ENCODE measurements at regions not wholly inside any gene's neighbourhood (a gene's known extent, or its start where the extent isn't known, plus 50 kb on each side); places are given as distances from the start of the nearest gene placed in this dataset.

GRCh38 chr1:39148942-39149341, 55.6 kb upstream of the MACF1 start:
- no peaks in the 10 kb centered on the region for H3K9me3 ChIP-seq
- H3K27ac ChIP-seq = peak overlapping the region in 2 of 4 donors; percentile 26 to 37
- no peak for TF ChIP-seq EP300 (IDR thresholded peaks at IDR 0.05)
- TF ChIP-seq CTCF (IDR thresholded peaks at IDR 0.05) = no peak
- no peak for TF ChIP-seq POLR2AphosphoS5 (IDR thresholded peaks at IDR 0.05)
- TF ChIP-seq POLR2A (IDR thresholded peaks at IDR 0.05) = no peak
- peaks cover 68 to 82% (median 78%) of the 10 kb centered on the region in 4 donors for H3K4me1 ChIP-seq
- DNase-seq (no peak), ATAC-seq (ENCODE audit: low FRiP score in 2 of 2) (no peak)
- 69 to 76% methylated on average over 4 of the region's 4 CpGs for WGBS, 2 donors
- H3K27me3 ChIP-seq = no peaks in the 10 kb centered on the region
- H3K4me3 ChIP-seq = no peak overlapping the region
- H3K36me3 ChIP-seq = peaks cover 0 to 1% (median 0%) of the 10 kb centered on the region in 4 donors

GRCh38 chr1:39149509-39149908, 55.0 kb upstream of the MACF1 start:
- Histone ChIP-seq H3K4me1 (peaks cover 69 to 82% (median 81%) of the 10 kb centered on the region in 4 donors), H3K27me3 (no peaks in the 10 kb centered on the region), H3K9me3 (no peaks in the 10 kb centered on the region), H3K4me3 (no peak overlapping the region), H3K36me3 (peaks cover 0 to 6% (median 0%) of the 10 kb centered on the region in 4 donors), H3K27ac (peak overlapping the region in 1 of 4 donors; percentile 37)
- TF ChIP-seq POLR2A (IDR thresholded peaks at IDR 0.05) (no peak), EP300 (IDR thresholded peaks at IDR 0.05) (no peak), CTCF (IDR thresholded peaks at IDR 0.05) (no peak), POLR2AphosphoS5 (IDR thresholded peaks at IDR 0.05) (no peak)
- no peak for ATAC-seq (ENCODE audit: low FRiP score in 2 of 2)
- WGBS, 2 donors = 59 to 73% methylated on average over 4 of the region's 4 CpGs
- DNase-seq = no peak

- H3K36me3 ChIP-seq = peaks cover 0 to 6% (median 0%) of the 10 kb centered on the region in 4 donors
- H3K4me3 ChIP-seq = no peak overlapping the region
- no peaks in the 10 kb centered on the region for H3K9me3 ChIP-seq
- peak overlapping the region in 3 of 4 donors; percentile 27 to 72 (median 37) for H3K27ac ChIP-seq
- H3K4me1 ChIP-seq = peaks cover 81 to 83% (median 82%) of the 10 kb centered on the region in 4 donors
- DNase-seq (no peak), ATAC-seq (ENCODE audit: low FRiP score in 2 of 2) (no peak)
- no peaks in the 10 kb centered on the region for H3K27me3 ChIP-seq
- 26 to 35% methylated on average over 2 of the region's 2 CpGs for WGBS, 2 donors
- no peak for TF ChIP-seq EP300 (IDR thresholded peaks at IDR 0.05)
- no peak for TF ChIP-seq CTCF (IDR thresholded peaks at IDR 0.05)
- TF ChIP-seq POLR2AphosphoS5 (IDR thresholded peaks at IDR 0.05) = no peak
- no peak for TF ChIP-seq POLR2A (IDR thresholded peaks at IDR 0.05)
Observed at GRCh38 chr1:39150779-39151178, 53.7 kb upstream of the MACF1 start.

GRCh38 chr1:39151267-39151666, 53.2 kb upstream of the MACF1 start:
- peaks cover 78 to 87% (median 81%) of the 10 kb centered on the region in 4 donors for H3K4me1 ChIP-seq
- no peak overlapping the region for H3K4me3 ChIP-seq
- no peaks in the 10 kb centered on the region for H3K9me3 ChIP-seq
- DNase-seq (no peak), ATAC-seq (ENCODE audit: low FRiP score in 2 of 2) (no peak)
- H3K36me3 ChIP-seq = peaks cover 0 to 6% (median 0%) of the 10 kb centered on the region in 4 donors
- peak overlapping the region; percentile 27 to 72 (median 44) for H3K27ac ChIP-seq
- WGBS, 2 donors = 63 to 66% methylated on average over 3 of the region's 3 CpGs
- H3K27me3 ChIP-seq = no peaks in the 10 kb centered on the region
- TF ChIP-seq EP300 (IDR thresholded peaks at IDR 0.05) (no peak), POLR2A (IDR thresholded peaks at IDR 0.05) (no peak), CTCF (IDR thresholded peaks at IDR 0.05) (no peak), POLR2AphosphoS5 (IDR thresholded peaks at IDR 0.05) (no peak)

GRCh38 chr1:39152923-39153322, 51.6 kb upstream of the MACF1 start:
- DNase-seq (no peak), ATAC-seq (ENCODE audit: low FRiP score in 2 of 2) (no peak)
- peak overlapping the region; percentile 58 to 83 (median 72) for H3K27ac ChIP-seq
- peaks cover 0 to 6% (median 0%) of the 10 kb centered on the region in 4 donors for H3K36me3 ChIP-seq
- no peak for TF ChIP-seq POLR2A (IDR thresholded peaks at IDR 0.05)
- no peak for TF ChIP-seq CTCF (IDR thresholded peaks at IDR 0.05)
- no peak for TF ChIP-seq POLR2AphosphoS5 (IDR thresholded peaks at IDR 0.05)
- TF ChIP-seq EP300 (IDR thresholded peaks at IDR 0.05) = no peak
- H3K9me3 ChIP-seq = no peaks in the 10 kb centered on the region
- H3K4me3 ChIP-seq = no peak overlapping the region
- 67% methylated on average over 1 of the region's 1 CpG for WGBS, 2 donors
- H3K4me1 ChIP-seq = peaks cover 82 to 97% (median 85%) of the 10 kb centered on the region in 4 donors
- no peaks in the 10 kb centered on the region for H3K27me3 ChIP-seq
